ENCODE measurements at regions not wholly inside any gene's neighbourhood (a gene's known extent, or its start where the extent isn't known, plus 50 kb on each side); places are given as distances from the start of the nearest gene placed in this dataset.
"Not testable (repeated sequence)": the region's sequence is repeated elsewhere in the genome, so short reads cannot be mapped to it uniquely, and the experiment has no call there.

- peaks cover 0 to 53% (median 0%) of the 10 kb centered on the region in 11 donors for H3K9me3 ChIP-seq
- H3K36me3 ChIP-seq; ATAC-seq; H3K4me3 ChIP-seq; H3K27me3 ChIP-seq; DNase-seq; intact Hi-C loops (cut with DNase I); H3K27ac ChIP-seq; H3K4me1 ChIP-seq: not testable (repeated sequence)
- WGBS, 2 donors = 67% methylated on average over 17 of the region's 17 CpGs
These were observed 3966.2 kb upstream of the OR11H1 start for GRCh38 chr22:11561744-11562143.

- WGBS, 2 donors = 63% methylated on average over 11 of the region's 11 CpGs
- H3K36me3 ChIP-seq; ATAC-seq; DNase-seq; H3K27me3 ChIP-seq; H3K4me1 ChIP-seq; H3K4me3 ChIP-seq; H3K27ac ChIP-seq; intact Hi-C loops (cut with DNase I): not testable (repeated sequence)
- H3K9me3 ChIP-seq = peaks cover 0 to 90% (median 11%) of the 10 kb centered on the region in 11 donors
These were observed 3959.0 kb upstream of the OR11H1 start for GRCh38 chr22:11568837-11569563.

- H3K9me3 ChIP-seq = peaks cover 0 to 95% (median 11%) of the 10 kb centered on the region in 11 donors
- H3K27me3 ChIP-seq; H3K27ac ChIP-seq; DNase-seq; H3K4me1 ChIP-seq; H3K36me3 ChIP-seq; H3K4me3 ChIP-seq; intact Hi-C loops (cut with DNase I): not testable (repeated sequence)
- ATAC-seq = peak in 1 of 8 donors; percentile 50
- 59 to 68% methylated on average over 5 of the region's 5 CpGs for WGBS, 2 donors
These were observed 3958.4 kb upstream of the OR11H1 start for GRCh38 chr22:11569564-11569940.

- H3K27ac ChIP-seq; H3K27me3 ChIP-seq; intact Hi-C loops (cut with DNase I); H3K4me3 ChIP-seq; ATAC-seq; H3K4me1 ChIP-seq; H3K36me3 ChIP-seq; DNase-seq: not testable (repeated sequence)
- 46 to 55% methylated on average over 6 of the region's 6 CpGs for WGBS, 2 donors
- H3K9me3 ChIP-seq = peaks cover 0 to 100% (median 5%) of the 10 kb centered on the region in 11 donors
These were observed 3954.8 kb upstream of the OR11H1 start for GRCh38 chr22:11573154-11573553.

- H3K4me1 ChIP-seq; ATAC-seq; H3K36me3 ChIP-seq; intact Hi-C loops (cut with DNase I); H3K4me3 ChIP-seq; H3K27me3 ChIP-seq; DNase-seq; H3K27ac ChIP-seq: not testable (repeated sequence)
- H3K9me3 ChIP-seq = peaks cover 0 to 100% (median 7%) of the 10 kb centered on the region in 11 donors
- 70 to 72% methylated on average over 14 of the region's 14 CpGs for WGBS, 2 donors
These were observed 3953.8 kb upstream of the OR11H1 start for GRCh38 chr22:11574231-11574630.

- WGBS, 2 donors = 51 to 56% methylated on average over 4 of the region's 4 CpGs
These were observed 3953.3 kb upstream of the OR11H1 start for GRCh38 chr22:11574659-11575058.

GRCh38 chr22:11576740-11577139 lies 3951.3 kb upstream of the OR11H1 start:
- intact Hi-C loops (cut with DNase I); H3K36me3 ChIP-seq; H3K27ac ChIP-seq; H3K27me3 ChIP-seq; ATAC-seq; DNase-seq; H3K4me1 ChIP-seq; H3K4me3 ChIP-seq: not testable (repeated sequence)
- peaks cover 0 to 100% (median 17%) of the 10 kb centered on the region in 11 donors for H3K9me3 ChIP-seq
- 71 to 75% methylated on average over 9 of the region's 9 CpGs for WGBS, 2 donors

More at GRCh38 chr22:11574659-11575058, 3953.3 kb upstream of the OR11H1 start:
- H3K27ac ChIP-seq; H3K4me3 ChIP-seq; H3K27me3 ChIP-seq; intact Hi-C loops (cut with DNase I); H3K36me3 ChIP-seq; DNase-seq; ATAC-seq; H3K4me1 ChIP-seq: not testable (repeated sequence)
- H3K9me3 ChIP-seq = peaks cover 0 to 100% (median 7%) of the 10 kb centered on the region in 11 donors

GRCh38 chr22:11578115-11578514 lies 3949.9 kb upstream of the OR11H1 start:
- ATAC-seq; intact Hi-C loops (cut with DNase I); H3K4me1 ChIP-seq; H3K27ac ChIP-seq; H3K36me3 ChIP-seq; H3K4me3 ChIP-seq; H3K27me3 ChIP-seq; DNase-seq: not testable (repeated sequence)
- peaks cover under 1 to 100% (median 21%) of the 10 kb centered on the region in 11 donors for H3K9me3 ChIP-seq
- 48 to 49% methylated on average over 8 of the region's 8 CpGs for WGBS, 2 donors

- peaks cover 4 to 100% (median 22%) of the 10 kb centered on the region in 11 donors for H3K9me3 ChIP-seq
- H3K27me3 ChIP-seq; H3K4me1 ChIP-seq; intact Hi-C loops (cut with DNase I); H3K36me3 ChIP-seq; H3K4me3 ChIP-seq; ATAC-seq; H3K27ac ChIP-seq; DNase-seq: not testable (repeated sequence)
- 33 to 35% methylated on average over 3 of the region's 3 CpGs for WGBS, 2 donors
These were observed 3949.4 kb upstream of the OR11H1 start for GRCh38 chr22:11578551-11578950.

- WGBS, 2 donors = 41 to 45% methylated on average over 4 of the region's 4 CpGs
- intact Hi-C loops (cut with DNase I); H3K4me3 ChIP-seq; ATAC-seq; H3K36me3 ChIP-seq; H3K27ac ChIP-seq; DNase-seq; H3K27me3 ChIP-seq; H3K4me1 ChIP-seq: not testable (repeated sequence)
- peaks cover 0 to 96% (median 22%) of the 10 kb centered on the region in 11 donors for H3K9me3 ChIP-seq
These were observed 3945.9 kb upstream of the OR11H1 start for GRCh38 chr22:11582048-11582447.

- H3K36me3 ChIP-seq; ATAC-seq; intact Hi-C loops (cut with DNase I); H3K27me3 ChIP-seq; H3K4me1 ChIP-seq; H3K27ac ChIP-seq; DNase-seq; H3K4me3 ChIP-seq: not testable (repeated sequence)
- H3K9me3 ChIP-seq = peaks cover 0 to 94% (median 19%) of the 10 kb centered on the region in 11 donors
- WGBS, 2 donors = 22 to 23% methylated on average over 4 of the region's 4 CpGs
These were observed 3943.8 kb upstream of the OR11H1 start for GRCh38 chr22:11584231-11584630.
